ENCODE measurements at regions not wholly inside any gene's neighbourhood (a gene's known extent, or its start where the extent isn't known, plus 50 kb on each side); places are given as distances from the start of the nearest gene placed in this dataset.
"Not testable (repeated sequence)": the region's sequence is repeated elsewhere in the genome, so short reads cannot be mapped to it uniquely, and the experiment has no call there.

GRCh38 chr3:95302044-95302443 is 1239.2 kb downstream of the NSUN3 start:
- DNase-seq: no peak

- DNase-seq: no peak
Observed at GRCh38 chr3:95310560-95310959, 1247.7 kb downstream of the NSUN3 start.

DNA sequence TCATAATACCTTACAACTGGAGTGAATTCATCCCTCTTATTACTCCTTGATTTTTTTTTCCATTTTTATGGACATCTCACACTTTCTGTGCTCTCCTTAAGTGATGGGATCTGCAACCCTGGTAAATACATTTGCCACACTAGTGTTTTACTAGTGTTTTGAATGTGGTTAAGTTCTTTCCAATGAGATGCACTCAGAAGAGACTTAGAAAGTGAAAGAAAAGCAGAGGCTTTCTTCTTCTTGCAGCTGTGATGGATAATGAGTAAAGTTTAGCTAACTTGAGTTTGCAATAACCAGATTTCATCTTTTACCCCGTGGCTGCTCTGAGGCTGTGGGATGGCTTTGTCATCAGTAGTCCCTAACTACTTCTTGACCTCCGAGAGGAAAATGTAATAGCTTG is 1248.4 kb downstream of the NSUN3 start:
- no peak for DNase-seq

- DNase-seq: no peak
Observed at GRCh38 chr3:95312650-95313049, 1249.8 kb downstream of the NSUN3 start.

DNA sequence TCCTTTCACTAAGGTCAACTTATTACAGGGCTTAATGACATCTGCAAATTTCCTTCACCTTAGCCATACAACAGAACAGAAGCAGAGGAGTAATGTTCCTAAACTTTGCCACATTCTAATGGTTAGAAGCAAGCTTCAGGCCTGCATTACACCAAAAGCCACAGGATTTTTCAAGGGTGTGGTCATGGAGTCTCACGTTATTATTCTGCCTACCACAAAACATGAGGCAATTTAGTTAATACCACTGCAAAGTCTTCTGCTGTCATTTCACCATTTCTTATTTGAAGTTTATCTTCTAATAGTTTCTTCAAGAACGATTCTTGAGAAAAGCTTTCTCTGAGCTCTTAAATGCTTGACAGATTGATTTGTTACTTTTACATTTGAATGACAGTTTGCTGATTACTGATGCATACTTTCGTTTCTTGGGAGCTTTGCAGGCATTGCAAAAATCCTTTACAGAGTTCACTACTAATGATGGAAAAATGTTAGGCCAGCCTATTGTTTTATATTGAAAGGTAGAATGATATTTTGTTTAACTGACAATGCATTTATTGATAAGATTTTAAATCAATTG is 1257.1 kb downstream of the NSUN3 start:
- no peak for DNase-seq

DNA sequence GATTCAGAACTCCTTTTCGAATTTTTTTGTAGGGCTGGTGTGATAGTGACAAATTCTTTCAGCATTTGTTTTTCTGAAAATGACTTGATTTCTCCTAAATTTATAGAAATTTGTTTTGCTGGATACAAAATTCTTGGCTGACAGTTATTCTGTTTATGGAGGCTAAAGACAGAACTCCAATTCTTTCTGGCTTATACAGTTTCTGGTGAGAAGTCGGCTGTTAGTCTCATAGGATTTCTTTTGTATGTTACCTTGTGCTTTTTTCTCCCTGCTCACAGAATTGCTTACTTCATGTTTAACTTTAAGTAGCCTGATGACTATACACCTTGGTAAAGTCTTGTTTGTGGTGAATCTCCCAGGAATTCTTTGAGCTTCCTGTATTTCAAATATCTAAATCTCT is 1264.6 kb downstream of the NSUN3 start:
- no peak for DNase-seq

GRCh38 chr3:95333826-95334225 is 1271.0 kb downstream of the NSUN3 start:
- DNase-seq: no peak

GRCh38 chr3:95334461-95334860 is 1271.6 kb downstream of the NSUN3 start:
- no peak for DNase-seq

- no peak for DNase-seq
Observed at GRCh38 chr3:95335517-95335916, 1272.7 kb downstream of the NSUN3 start.

- no peak for DNase-seq
Observed at GRCh38 chr3:95338446-95338845, 1275.6 kb downstream of the NSUN3 start.

- no peak for DNase-seq
Observed at GRCh38 chr3:95341314-95341713, 1278.5 kb downstream of the NSUN3 start.

GRCh38 chr3:95343228-95343627 is 1280.4 kb downstream of the NSUN3 start:
- no peak for DNase-seq

GRCh38 chr3:95343767-95344166 is 1280.9 kb downstream of the NSUN3 start:
- no peak for DNase-seq

GRCh38 chr3:95347936-95348335 is 1285.1 kb downstream of the NSUN3 start:
- not testable (repeated sequence) for DNase-seq

DNA sequence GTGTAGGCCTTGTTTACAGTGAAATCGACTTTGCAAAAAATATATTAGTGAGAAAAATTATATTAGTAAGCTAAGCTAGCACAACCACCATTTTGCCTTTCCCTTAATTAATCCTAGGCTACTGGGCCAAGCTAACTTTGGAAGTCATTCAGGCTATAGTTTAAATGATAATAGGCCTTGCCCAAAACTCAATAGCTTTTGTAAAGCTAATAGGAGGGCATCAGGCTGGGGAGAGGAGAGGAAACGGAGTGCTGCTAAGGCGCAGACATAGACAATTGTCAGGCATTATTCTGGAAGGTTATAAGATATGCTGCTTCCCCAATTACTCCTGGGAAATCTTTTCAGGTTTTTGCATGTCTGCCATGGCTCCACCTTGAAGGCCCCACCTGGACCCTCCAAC is 1286.0 kb downstream of the NSUN3 start:
- DNase-seq: no peak

GRCh38 chr3:95350049-95350448 is 1287.2 kb downstream of the NSUN3 start:
- no peak for DNase-seq

DNA sequence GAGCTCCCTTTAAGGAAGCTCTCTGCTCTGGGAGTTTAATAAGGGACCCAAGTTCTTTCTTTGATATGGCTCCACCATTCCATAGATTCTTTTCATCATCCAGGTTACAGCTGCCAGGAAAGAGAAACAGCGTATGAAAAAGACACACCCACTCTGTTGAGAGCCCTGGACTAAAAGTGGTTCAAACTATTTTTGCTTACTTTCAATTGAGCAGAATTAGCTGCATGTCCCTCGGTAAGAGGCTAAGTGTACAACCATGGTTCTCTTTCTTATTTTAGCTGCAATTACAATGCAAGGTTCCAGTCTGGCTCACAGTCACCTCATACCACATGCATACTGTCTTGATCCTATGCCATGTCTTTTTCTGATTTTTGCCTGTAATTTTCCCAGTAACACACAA is 1288.3 kb downstream of the NSUN3 start:
- DNase-seq: no peak

DNA sequence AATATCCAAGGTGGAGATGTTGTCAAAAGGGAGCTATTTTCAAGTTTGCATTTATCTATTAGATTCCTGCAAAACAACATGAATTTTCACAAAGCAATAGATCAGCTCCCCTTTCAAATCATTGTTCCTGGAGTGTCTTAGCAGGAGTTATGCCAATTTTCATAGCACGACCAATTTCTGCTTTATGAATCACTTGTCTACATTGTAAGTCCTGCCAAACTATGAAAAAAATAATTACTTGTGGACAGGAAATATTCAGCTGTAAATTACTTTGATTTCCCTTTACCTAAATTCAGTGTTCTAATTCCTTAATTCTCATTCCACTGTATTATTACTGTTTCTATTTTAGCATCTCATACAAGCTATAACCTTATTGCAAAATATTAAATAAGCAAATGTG is 1289.6 kb downstream of the NSUN3 start:
- no peak for DNase-seq

DNA sequence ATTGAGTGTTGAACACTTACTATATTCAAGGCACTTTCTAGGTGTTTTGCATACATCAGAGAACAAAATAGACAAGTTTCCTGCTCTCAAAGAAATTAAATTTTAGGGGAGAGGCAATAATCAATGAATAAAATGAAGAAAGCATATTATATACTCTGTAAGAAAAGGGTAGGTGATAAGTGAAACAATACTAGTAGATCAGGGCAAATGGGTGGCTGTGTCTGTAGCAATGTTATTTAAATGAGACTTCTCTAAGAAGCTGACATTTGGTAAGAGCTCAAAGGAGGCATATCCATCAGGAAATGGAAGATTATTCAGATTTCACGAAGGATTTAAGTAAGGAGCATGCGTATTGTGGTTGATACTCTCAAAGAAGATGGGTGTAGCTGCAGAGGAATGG is 1291.6 kb downstream of the NSUN3 start:
- no peak for DNase-seq

DNA sequence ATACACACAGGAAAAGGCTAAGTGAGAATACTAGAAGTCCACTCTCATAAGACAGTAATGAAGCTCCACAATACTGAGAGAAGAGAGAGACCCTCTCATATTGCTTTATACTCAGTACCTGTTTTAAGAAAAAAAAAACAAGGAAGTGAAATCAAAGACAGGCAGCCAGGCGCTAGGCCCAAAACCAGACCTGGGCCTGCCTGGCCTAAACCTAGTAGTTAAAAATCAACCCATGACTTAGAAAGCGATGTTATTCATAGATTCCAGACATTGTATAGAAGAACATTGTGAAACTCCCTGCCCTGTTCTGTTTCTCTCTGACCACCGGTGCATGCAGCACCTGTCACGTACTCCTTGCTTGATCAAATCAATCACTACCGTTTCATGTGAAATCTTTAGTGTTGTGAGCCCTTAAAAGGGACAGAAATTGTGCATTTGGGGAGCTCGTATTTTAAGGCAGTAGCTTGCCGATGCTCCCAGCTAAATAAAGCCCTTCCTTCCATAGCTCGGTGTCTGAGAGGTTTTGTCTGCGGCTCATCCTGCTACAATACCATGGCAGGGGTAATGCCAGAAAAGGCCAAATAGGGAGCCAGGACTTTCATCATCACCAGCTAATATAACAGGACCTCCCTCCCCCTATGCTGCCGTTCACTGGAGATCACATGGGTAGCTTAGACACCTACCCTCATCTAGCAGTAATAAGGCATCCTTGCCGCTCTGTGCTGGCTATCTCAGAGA is 1294.1 kb downstream of the NSUN3 start:
- no peak for DNase-seq

- DNase-seq: no peak
Observed at GRCh38 chr3:95387242-95388021, 1324.6 kb downstream of the NSUN3 start.

GRCh38 chr3:95389725-95390313 is 1327.0 kb downstream of the NSUN3 start:
- DNase-seq: no peak

GRCh38 chr3:95394286-95394685 is 1331.4 kb downstream of the NSUN3 start:
- no peak for DNase-seq

GRCh38 chr3:95399585-95399984 is 1336.7 kb downstream of the NSUN3 start:
- no peak for DNase-seq
